ENCODE measurements at regions not wholly inside any gene's neighbourhood (a gene's known extent, or its start where the extent isn't known, plus 50 kb on each side); places are given as distances from the start of the nearest gene placed in this dataset.
"Not testable (repeated sequence)": the region's sequence is repeated elsewhere in the genome, so short reads cannot be mapped to it uniquely, and the experiment has no call there.

DNA sequence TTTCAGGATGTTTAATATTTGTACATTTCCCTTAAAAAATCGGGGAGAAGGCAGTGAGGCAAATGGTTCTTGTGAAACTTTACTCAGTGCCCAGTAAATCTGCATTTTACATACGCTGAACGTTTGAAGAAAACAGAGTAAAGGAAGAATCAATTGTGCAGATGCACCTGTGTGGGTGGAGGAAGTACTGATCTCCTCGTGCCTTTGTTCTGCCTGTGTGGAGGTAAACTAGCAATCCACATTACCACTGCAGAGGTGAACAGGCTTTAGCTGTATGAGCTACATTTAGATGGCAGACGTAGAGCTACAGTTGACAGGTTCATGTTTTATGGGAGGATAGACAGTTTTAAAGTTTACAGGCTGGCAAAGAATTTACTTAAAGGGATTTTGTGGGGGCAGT is 62.7 kb upstream of the VIPR2 start:
- no peak for DNase-seq

DNA sequence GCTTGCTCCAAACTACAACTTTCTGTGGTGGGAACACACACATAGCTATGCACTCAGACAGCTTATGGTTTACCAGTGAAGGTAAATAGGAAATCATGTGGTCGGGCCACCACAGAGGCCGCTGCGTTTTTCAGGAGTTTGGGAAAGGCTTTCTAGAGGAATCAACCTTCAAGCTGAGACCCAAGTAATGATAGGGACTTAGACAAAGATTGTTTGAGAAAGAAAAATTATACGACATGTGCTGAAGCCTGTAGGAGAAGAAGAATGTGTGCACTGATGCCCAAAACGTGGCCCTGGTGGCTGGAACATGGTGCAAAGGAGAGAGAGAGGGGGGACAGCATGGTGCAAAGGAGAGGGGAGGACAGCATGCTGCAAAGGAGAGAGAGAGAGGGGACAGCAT is 61.2 kb upstream of the VIPR2 start:
- DNase-seq, result no peak

DNA sequence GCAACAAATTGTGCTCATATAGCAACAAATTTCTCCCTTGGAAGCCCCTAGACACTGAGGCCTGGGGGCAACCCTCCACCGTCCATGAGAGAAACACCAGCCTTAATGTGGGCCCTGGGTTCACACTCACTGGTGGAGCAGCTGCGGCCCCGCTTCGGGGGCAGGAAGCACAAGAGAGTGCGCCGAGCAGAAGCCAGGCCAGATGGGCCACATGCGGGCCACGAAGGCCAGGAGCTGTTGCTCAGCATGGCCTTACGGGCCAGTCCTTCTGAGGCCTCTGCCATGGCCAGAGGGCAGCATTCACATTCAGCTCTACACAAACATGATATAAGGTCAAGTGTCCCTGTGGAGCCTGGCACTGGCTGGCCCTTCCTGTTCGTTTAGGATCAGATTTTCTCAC is 60.0 kb upstream of the VIPR2 start:
- DNase-seq, result no peak

DNA sequence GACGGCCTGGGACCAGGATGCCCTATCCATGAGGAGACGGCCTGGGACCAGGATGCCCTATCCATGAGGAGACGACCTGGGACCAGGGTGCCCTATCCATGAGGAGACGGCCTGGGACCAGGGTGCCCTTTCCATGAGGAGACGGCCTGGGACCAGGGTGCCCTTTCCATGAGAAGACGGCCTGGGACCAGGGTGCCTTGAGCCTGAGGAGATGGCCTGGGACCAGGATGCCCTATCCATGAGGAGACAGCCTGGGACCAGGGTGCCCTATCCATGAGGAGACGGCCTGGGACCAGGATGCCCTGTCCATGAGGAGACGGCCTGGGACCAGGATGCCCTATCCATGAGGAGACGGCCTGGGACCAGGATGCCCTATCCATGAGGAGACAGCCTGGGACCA is 58.6 kb upstream of the VIPR2 start:
- not testable (repeated sequence) for DNase-seq

DNA sequence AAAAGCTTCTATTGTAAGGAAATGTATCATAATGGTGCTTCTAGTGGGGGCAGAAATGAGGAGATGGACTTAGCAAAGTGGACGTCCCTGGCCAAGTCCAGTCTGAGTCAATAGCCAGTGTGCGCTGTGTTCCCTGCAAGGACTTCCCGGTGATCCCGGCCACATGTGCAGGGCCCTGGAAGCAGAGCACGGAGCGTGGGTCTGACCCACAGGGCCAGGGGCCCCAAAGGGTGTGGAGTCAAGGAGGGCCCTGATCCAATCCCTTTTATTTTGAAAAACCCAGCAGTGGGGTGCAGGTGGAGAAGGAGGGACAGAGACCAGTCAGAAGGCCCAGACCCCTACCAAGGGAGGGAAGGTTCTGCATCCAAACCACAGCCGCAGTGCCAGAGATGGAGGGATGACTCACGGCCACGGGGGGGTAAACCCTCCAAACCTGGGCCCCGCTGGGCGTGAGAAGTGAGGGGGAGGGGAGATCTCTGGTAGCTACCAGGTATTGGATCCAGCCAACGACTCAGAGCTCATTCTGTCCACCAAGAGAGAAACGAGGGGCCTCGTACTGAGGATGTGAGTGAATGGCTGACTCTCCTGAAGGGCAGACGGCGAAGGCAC is 57.2 kb upstream of the VIPR2 start:
- DNase-seq, result no peak

DNA sequence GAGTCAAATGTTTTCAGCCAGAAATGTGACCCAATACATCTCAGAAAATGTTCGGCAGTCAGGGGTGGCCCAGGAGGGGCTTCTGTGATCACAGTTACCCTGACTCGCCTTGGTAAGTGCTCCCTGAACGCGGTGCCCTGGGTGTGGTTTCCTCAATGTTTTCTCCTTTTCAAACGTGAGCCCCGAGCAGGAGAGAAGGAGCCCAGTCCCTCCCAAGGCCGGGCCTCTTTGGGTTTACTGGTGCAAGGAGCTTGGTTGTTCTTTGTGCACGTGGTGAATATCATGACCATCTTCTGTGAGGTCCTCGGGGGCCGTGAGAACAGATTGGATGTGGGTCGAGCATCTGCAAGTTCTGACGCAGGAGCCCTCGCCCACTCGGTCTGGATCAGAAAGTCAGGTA is 55.8 kb upstream of the VIPR2 start:
- no peak for DNase-seq

DNA sequence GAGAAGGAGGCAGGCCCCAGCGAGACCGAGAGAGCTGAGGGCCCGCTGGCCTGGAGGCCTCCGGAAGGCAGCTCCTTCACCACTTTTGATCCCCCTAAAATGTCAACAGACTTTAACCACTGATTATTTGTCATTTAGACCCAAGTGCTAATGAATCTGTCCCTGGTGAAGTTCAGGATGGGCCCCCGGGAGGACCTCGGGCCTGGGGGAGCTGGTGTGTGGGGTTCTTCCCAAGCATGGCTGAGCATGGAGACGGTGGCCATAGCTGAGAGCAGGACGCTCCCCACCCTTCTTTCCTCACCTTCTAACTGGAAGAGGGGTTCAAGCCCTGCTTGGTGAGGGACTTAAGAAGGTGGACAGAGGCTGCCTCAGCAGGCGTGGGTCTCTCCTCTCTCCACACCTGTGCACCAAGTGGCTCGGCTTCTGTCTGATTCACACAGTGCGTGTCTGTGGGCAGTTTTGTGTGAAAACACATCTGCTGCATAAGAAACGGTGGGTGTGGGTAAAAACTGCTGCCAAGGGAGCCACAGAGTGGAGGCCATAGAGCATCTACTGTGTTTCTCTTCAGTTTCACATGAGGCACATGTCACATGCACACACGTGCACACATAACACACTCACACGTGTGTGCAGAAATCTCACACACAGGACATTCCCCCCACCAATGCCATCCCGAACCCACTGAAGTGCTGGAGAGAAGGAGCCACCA is 53.5 kb upstream of the VIPR2 start:
- no peak for DNase-seq

DNA sequence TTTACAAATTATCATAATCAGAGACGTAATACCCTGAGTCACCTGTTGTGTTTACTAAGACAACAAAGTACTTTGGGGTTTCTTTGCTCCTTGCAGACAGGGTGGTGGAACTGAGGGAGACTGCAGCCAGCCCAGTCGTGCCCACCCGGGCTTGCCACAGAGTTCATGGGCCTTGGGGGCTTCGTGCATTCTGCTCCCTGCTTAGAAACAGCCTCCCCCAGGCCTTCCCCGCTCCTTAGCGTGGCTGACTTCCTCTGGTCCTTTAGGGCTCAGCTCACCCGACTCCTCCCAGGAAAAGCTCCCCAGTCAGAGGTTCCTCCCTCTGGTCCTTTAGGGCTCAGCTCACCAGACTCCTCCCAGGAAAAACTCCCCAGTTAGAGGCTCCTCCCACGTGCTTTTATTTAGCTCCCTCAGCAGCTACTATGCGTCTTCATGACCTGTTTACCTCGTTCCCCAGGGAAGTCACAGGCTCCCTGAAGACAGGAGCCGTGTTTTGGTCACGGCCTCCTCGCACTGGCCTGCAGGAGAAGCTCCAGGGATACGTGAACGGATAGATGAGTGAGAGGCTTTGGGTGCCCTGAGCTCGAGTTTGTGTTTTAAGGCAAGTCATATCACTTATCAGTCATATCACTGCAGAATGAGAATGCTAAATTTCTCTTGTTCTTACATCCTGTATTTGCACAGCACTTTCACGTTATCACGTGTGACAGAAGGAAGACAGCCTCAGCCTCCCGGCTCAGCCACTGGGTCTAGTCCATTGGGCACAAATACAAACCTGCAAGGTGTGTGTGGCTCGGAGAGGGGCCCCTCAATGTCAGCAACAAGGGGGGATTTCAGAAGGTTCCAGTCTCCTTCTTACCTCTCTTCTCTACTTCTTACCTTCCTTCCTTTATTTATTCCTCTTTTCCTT is 52.7 kb upstream of the VIPR2 start:
- DNase-seq, result no peak

DNA sequence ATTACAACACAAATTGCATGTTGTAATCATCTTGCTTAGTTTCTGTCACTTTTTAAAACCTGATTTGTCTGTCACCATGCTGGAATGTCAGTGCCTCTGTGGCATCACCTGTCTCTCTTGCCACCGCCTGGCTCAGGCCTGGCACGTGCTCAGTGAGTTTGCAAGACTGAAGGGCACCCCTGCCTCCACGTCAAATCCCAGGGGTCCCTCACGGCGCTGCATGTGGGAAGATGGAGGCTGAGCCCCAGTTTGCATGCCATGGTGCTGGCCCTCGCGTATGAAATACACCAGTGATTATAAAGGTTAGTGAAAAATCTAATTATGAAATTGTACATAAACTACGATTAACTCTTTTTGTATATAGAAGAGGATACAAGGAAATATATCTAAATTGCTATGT is 51.9 kb upstream of the VIPR2 start:
- no peak for DNase-seq

DNA sequence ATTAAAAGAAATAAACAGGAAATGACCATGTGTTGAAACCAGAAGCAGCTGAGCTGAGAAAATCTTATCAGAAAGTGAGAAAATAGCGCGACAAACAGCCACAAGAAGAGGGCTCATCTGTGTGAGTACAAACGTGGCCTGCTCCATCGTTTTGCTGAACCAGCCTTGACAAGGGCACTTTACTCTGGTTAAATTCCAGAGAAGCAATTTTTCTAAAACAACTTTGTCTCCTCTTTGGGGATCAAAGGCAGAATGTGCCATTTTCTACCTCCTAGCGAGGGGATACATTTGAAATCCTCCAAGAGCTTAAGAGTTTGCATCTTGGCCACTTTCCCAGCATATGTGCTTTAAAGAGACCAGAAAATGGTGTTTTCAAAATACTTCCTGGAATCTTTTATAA is 51.3 kb upstream of the VIPR2 start:
- peak; percentile 34 for DNase-seq

All from NK-92 treated with Interleukin-12 subunit alpha and Interleukin-12 subunit beta, amount 100 ng/mL, for 24 hours (cell line).